ENCODE measurements at regions not wholly inside any gene's neighbourhood (a gene's known extent, or its start where the extent isn't known, plus 50 kb on each side); places are given as distances from the start of the nearest gene placed in this dataset.

- Histone ChIP-seq H4K20me1 (replicated peaks; ENCODE audit: insufficient read depth) (no peaks in the 10 kb centered on the region), H3K4me1 (ENCODE audit: insufficient read depth) (peaks cover 15% of the 10 kb centered on the region), H3K4me3 (no peak overlapping the region), H3K9me2 (ENCODE audit: insufficient read depth) (peaks cover 36% of the 10 kb centered on the region), H3K27me3 (ENCODE audit: insufficient read depth) (no peaks in the 10 kb centered on the region), H3F3A (replicated peaks; ENCODE audit: low read depth) (no peaks in the 10 kb centered on the region), H3K4me2 (no peak overlapping the region), H2AFZ (no peak overlapping the region), H3K79me2 (replicated peaks; ENCODE audit: insufficient read depth) (no peaks in the 10 kb centered on the region), H3K27ac (ENCODE audit: low read depth) (no peak overlapping the region), H3K36me3 (ENCODE audit: insufficient read depth) (no peaks in the 10 kb centered on the region)
- Mint-ChIP-seq H3K27me3 (ENCODE audit: insufficient read depth, low read depth, poor library complexity) (no peaks in the 10 kb centered on the region), H3K27ac (no peak overlapping the region), H3K9me3 (no peaks in the 10 kb centered on the region), H3K4me1 (peaks cover 27% of the 10 kb centered on the region), H3K4me3 (no peak overlapping the region), H3K36me3 (ENCODE audit: low read depth) (no peaks in the 10 kb centered on the region; the same call in 2 of the 3 replicates)
- DNase-seq (ENCODE audit: low spot score) (peak; percentile 50), ATAC-seq (peak; percentile 75)
- no peak for TF ChIP-seq ETS1 (IDR thresholded peaks at IDR 0.05)
- TF ChIP-seq REST (IDR thresholded peaks at IDR 0.05; ENCODE audit: unreplicated experiment): peak; percentile 82
These were observed 434.9 kb downstream of the ADRA2A start for GRCh38 chr10:111511751-111512150.

GRCh38 chr10:111515264-111515663, 438.4 kb downstream of the ADRA2A start:
- no peaks in the 10 kb centered on the region for H3F3A ChIP-seq (replicated peaks; ENCODE audit: low read depth)
- no peaks in the 10 kb centered on the region for H3K4me1 ChIP-seq (ENCODE audit: insufficient read depth)
- Mint-ChIP-seq H3K4me1 (no peaks in the 10 kb centered on the region; the same call in 2 of the 3 replicates), H3K27ac (no peak overlapping the region), H3K9me3 (no peaks in the 10 kb centered on the region), H3K36me3 (ENCODE audit: low read depth) (no peaks in the 10 kb centered on the region; the same call in 2 of the 3 replicates), H3K27me3 (ENCODE audit: insufficient read depth, low read depth, poor library complexity) (no peaks in the 10 kb centered on the region), H3K4me3 (no peak overlapping the region)
- H3K27ac ChIP-seq (ENCODE audit: low read depth): no peak overlapping the region
- H3K27me3 ChIP-seq (ENCODE audit: insufficient read depth): no peaks in the 10 kb centered on the region
- H3K36me3 ChIP-seq (ENCODE audit: insufficient read depth): no peaks in the 10 kb centered on the region
- H3K4me3 ChIP-seq: no peak overlapping the region
- DNase-seq (ENCODE audit: low spot score) (no peak), ATAC-seq (no peak)
- peaks cover 25% of the 10 kb centered on the region for H3K9me2 ChIP-seq (ENCODE audit: insufficient read depth)
- H3K79me2 ChIP-seq (replicated peaks; ENCODE audit: insufficient read depth): no peaks in the 10 kb centered on the region
- no peak overlapping the region for H2AFZ ChIP-seq
- no peak overlapping the region for H3K4me2 ChIP-seq
- H4K20me1 ChIP-seq (replicated peaks; ENCODE audit: insufficient read depth): no peaks in the 10 kb centered on the region
- TF ChIP-seq ZNF114 (CRISPR knock-in tag; IDR thresholded peaks at IDR 0.05): no peak
- TF ChIP-seq JUNB (IDR thresholded peaks at IDR 0.05; ENCODE audit: unreplicated experiment): no peak
- no peak for TF ChIP-seq REST (IDR thresholded peaks at IDR 0.05; ENCODE audit: unreplicated experiment)
- no peak for TF ChIP-seq STAT1 (IDR thresholded peaks at IDR 0.05; ENCODE audit: unreplicated experiment)
- TF ChIP-seq ZNF462 (CRISPR knock-in tag; IDR thresholded peaks at IDR 0.05): no peak
